ENCODE measurements at regions not wholly inside any gene's neighbourhood (a gene's known extent, or its start where the extent isn't known, plus 50 kb on each side); places are given as distances from the start of the nearest gene placed in this dataset.

GRCh38 chr16:7278636-7279035 is 54.0 kb upstream of the RBFOX1 start:
- TF ChIP-seq POLR2A (IDR thresholded peaks at IDR 0.05) (no peak), CTCF (IDR thresholded peaks at IDR 0.05) (no peak)
- H3K36me3 ChIP-seq (ENCODE audit: low read depth, missing control alignments), result no peaks in the 10 kb centered on the region
- no peak overlapping the region for H3K4me3 ChIP-seq
- WGBS, 2 donors, result 63 to 68% methylated on average over 4 of the region's 4 CpGs
- H3K27ac ChIP-seq, result no peak overlapping the region
- H3K27me3 ChIP-seq, result no peaks in the 10 kb centered on the region
- no peak for DNase-seq
- no peaks in the 10 kb centered on the region for H3K9me3 ChIP-seq
- intact Hi-C loops (cut with DNase I; ENCODE audit: low total_unique reads), result no loop called here
- H3K4me1 ChIP-seq, result no peaks in the 10 kb centered on the region

- H3K27me3 ChIP-seq, result no peaks in the 10 kb centered on the region
- H3K9me3 ChIP-seq, result no peaks in the 10 kb centered on the region
- DNase-seq, result no peak
- WGBS, 2 donors, result 67 to 74% methylated on average over 4 of the region's 4 CpGs
- TF ChIP-seq CTCF (IDR thresholded peaks at IDR 0.05) (no peak), POLR2A (IDR thresholded peaks at IDR 0.05) (no peak)
- no peaks in the 10 kb centered on the region for H3K36me3 ChIP-seq (ENCODE audit: low read depth, missing control alignments)
- H3K27ac ChIP-seq, result no peak overlapping the region
- H3K4me1 ChIP-seq, result no peaks in the 10 kb centered on the region
- intact Hi-C loops (cut with DNase I; ENCODE audit: low total_unique reads), result no loop called here
- no peak overlapping the region for H3K4me3 ChIP-seq
These were observed 60.0 kb upstream of the RBFOX1 start for GRCh38 chr16:7272567-7273158.

GRCh38 chr16:7271486-7271885 is 61.2 kb upstream of the RBFOX1 start:
- WGBS, 2 donors, result 85 to 90% methylated on average over 5 of the region's 5 CpGs
- Histone ChIP-seq H3K4me3 (no peak overlapping the region), H3K36me3 (ENCODE audit: low read depth, missing control alignments) (no peaks in the 10 kb centered on the region), H3K4me1 (no peaks in the 10 kb centered on the region), H3K27me3 (no peaks in the 10 kb centered on the region), H3K27ac (no peak overlapping the region), H3K9me3 (no peaks in the 10 kb centered on the region)
- DNase-seq, result no peak
- intact Hi-C loops (cut with DNase I; ENCODE audit: low total_unique reads), result no loop called here
- no peak for TF ChIP-seq POLR2A (IDR thresholded peaks at IDR 0.05)
- TF ChIP-seq CTCF (IDR thresholded peaks at IDR 0.05), result no peak

GRCh38 chr16:7270823-7271222 is 61.8 kb upstream of the RBFOX1 start:
- no peaks in the 10 kb centered on the region for H3K4me1 ChIP-seq
- no peak overlapping the region for H3K27ac ChIP-seq
- TF ChIP-seq POLR2A (IDR thresholded peaks at IDR 0.05) (no peak), CTCF (IDR thresholded peaks at IDR 0.05) (no peak)
- no peaks in the 10 kb centered on the region for H3K9me3 ChIP-seq
- H3K4me3 ChIP-seq, result no peak overlapping the region
- H3K27me3 ChIP-seq, result no peaks in the 10 kb centered on the region
- H3K36me3 ChIP-seq (ENCODE audit: low read depth, missing control alignments), result no peaks in the 10 kb centered on the region
- WGBS, 2 donors, result 71 to 72% methylated on average over 3 of the region's 3 CpGs
- intact Hi-C loops (cut with DNase I; ENCODE audit: low total_unique reads), result no loop called here
- no peak for DNase-seq

- H3K27ac ChIP-seq, result no peak overlapping the region
- no peaks in the 10 kb centered on the region for H3K27me3 ChIP-seq
- H3K36me3 ChIP-seq (ENCODE audit: low read depth, missing control alignments), result no peaks in the 10 kb centered on the region
- H3K9me3 ChIP-seq, result no peaks in the 10 kb centered on the region
- 76 to 80% methylated on average over 4 of the region's 4 CpGs for WGBS, 2 donors
- intact Hi-C loops (cut with DNase I; ENCODE audit: low total_unique reads), result no loop called here
- DNase-seq, result no peak
- H3K4me3 ChIP-seq, result no peak overlapping the region
- H3K4me1 ChIP-seq, result no peaks in the 10 kb centered on the region
- TF ChIP-seq CTCF (IDR thresholded peaks at IDR 0.05), result no peak
- TF ChIP-seq POLR2A (IDR thresholded peaks at IDR 0.05), result no peak
These were observed 62.6 kb upstream of the RBFOX1 start for GRCh38 chr16:7270006-7270405.
